Peyer's patch (tissue), 4 donors: ENCODE measurements at regions not wholly inside any gene's neighbourhood (a gene's known extent, or its start where the extent isn't known, plus 50 kb on each side); places are given as distances from the start of the nearest gene placed in this dataset.

Experiments used
- DNase-seq, 3 donors: peaks; one replicate each; pipeline ENCODE4 v3.0.0-alpha.2; 2017 to 2019
- H3K27ac ChIP-seq, 4 donors: fragments of 200-600 bp; sonication (generic); one replicate each; pipeline ENCODE4 v1.5.1; 2016 to 2019
- H3K27me3 ChIP-seq, 2 donors: fragments of 200-600 bp; sonication (generic); one replicate each; pipeline ENCODE4 v1.5.1; 2019
- H3K36me3 ChIP-seq, 3 donors: fragments of 200-600 bp; sonication (generic); one replicate each; pipeline ENCODE4 v1.5.1; 2016 to 2019
- H3K4me1 ChIP-seq, 4 donors: fragments of 200-600 bp; sonication (generic); one replicate each; pipeline ENCODE4 v1.5.1; 2016 to 2019
- H3K4me3 ChIP-seq, 4 donors: fragments of 200-600 bp; sonication (generic); 1 replicate in 3 of 4; 2 replicates in 1 of 4; pipeline ENCODE4 v1.5.1; 2016 to 2019; ENCODE audit warnings: mild to moderate bottlenecking in 1 of 4
- H3K9me3 ChIP-seq, 4 donors: fragments of 200-600 bp; sonication (generic); one replicate each; pipeline ENCODE4 v1.5.1; 2016 to 2019; ENCODE audit warnings: mild to moderate bottlenecking in 1 of 4
- POLR2A ChIP-seq, 2 donors: fragments of 450-650 bp; IDR thresholded peaks; one replicate each; pipeline ENCODE4 v1.5.1; 2017; ENCODE audit warnings: antibody characterized with exemption in 2 of 2, mild to moderate bottlenecking in 2 of 2, moderate library complexity in 2 of 2
- TF ChIP-seq, protein P1 (sequence below), 6 experiments: fragments of 450-650 bp in 4 of 6; fragments of 200-600 bp in 2 of 6; sonication (generic) in 1 of 6; IDR thresholded peaks; one replicate each; pipeline ENCODE4 v1.5.1; 2017 to 2019; ENCODE audit warnings: antibody characterized with exemption in 6 of 6, mild to moderate bottlenecking in 3 of 6, moderate library complexity in 1 of 6

DNA sequence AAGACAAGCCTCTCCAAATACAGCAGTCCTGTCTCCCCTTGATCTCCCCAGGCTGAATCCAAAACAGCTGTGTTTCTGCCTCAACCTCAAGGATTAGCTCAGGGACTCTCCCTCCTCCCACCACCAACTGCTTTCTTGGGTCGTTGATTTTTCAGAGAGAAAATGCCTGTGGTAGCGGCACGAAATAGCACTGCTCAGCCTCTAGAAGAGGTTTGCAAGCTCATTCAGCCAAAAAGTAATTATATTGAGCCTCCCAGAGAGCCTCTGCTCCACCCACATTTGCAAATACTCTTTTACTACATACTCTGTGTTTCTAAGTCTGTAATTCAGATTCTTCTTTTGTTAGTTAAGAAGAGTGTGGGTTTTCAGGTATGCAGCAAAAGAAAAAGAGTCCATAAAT is 396.4 kb upstream of the TNP1 start:
- Histone ChIP-seq H3K27ac (no peak overlapping the region), H3K27me3 (no peaks in the 10 kb centered on the region), H3K4me1 (no peaks in the 10 kb centered on the region), H3K9me3 (no peaks in the 10 kb centered on the region), H3K36me3 (no peaks in the 10 kb centered on the region), H3K4me3 (no peak overlapping the region)
- DNase-seq: no peak
- TF ChIP-seq, protein P1, sequence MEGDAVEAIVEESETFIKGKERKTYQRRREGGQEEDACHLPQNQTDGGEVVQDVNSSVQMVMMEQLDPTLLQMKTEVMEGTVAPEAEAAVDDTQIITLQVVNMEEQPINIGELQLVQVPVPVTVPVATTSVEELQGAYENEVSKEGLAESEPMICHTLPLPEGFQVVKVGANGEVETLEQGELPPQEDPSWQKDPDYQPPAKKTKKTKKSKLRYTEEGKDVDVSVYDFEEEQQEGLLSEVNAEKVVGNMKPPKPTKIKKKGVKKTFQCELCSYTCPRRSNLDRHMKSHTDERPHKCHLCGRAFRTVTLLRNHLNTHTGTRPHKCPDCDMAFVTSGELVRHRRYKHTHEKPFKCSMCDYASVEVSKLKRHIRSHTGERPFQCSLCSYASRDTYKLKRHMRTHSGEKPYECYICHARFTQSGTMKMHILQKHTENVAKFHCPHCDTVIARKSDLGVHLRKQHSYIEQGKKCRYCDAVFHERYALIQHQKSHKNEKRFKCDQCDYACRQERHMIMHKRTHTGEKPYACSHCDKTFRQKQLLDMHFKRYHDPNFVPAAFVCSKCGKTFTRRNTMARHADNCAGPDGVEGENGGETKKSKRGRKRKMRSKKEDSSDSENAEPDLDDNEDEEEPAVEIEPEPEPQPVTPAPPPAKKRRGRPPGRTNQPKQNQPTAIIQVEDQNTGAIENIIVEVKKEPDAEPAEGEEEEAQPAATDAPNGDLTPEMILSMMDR (IDR thresholded peaks at IDR 0.05): no peak
- TF ChIP-seq POLR2A (IDR thresholded peaks at IDR 0.05): no peak

DNA sequence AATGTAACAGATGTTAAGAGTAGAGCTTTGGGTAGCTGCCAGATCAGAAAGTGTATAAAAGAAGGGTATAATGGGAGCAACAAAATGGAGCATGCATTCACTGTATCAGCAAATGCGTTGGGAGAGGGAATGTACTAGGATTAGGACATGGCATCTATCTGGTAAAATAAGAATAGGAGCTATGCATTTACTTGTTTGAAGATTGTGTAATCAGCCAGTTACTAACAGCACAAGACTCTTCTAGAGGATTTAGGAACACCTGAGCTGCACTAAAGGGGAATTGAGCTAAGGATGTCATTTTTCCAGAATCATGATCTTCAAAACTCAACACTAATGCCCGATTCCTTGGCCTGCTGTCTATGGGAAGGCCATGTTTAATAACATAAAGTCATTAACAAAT is 394.2 kb upstream of the TNP1 start:
- Histone ChIP-seq H3K36me3 (no peaks in the 10 kb centered on the region), H3K4me3 (no peak overlapping the region), H3K4me1 (no peaks in the 10 kb centered on the region), H3K27ac (no peak overlapping the region), H3K9me3 (no peaks in the 10 kb centered on the region), H3K27me3 (no peaks in the 10 kb centered on the region)
- TF ChIP-seq, protein P1 (IDR thresholded peaks at IDR 0.05): no peak
- no peak for TF ChIP-seq POLR2A (IDR thresholded peaks at IDR 0.05)
- DNase-seq: no peak

DNA sequence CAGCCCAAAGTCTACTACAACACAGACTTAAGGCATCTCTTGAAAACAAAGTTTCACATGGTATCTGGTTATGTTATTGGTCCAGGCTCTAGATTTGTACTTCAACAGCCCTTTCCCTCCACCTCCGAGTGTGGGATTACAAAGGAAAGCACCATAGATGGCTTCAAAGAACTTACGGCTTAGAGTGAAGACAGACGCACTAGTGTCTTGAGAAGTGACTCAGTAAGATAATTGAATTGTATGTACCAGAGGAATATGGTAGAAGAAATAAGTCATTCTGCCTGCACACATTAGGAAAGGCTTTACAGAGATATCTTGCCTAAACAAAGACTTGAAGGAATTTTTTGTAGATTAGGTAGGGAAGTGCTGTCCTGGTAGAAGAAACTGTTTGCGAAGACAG is 392.3 kb upstream of the TNP1 start:
- no peak overlapping the region for H3K4me3 ChIP-seq
- H3K36me3 ChIP-seq: no peaks in the 10 kb centered on the region
- H3K27ac ChIP-seq: no peak overlapping the region
- H3K4me1 ChIP-seq: peaks cover 0 to 9% (median 0%) of the 10 kb centered on the region in 4 donors
- no peak for DNase-seq
- H3K9me3 ChIP-seq: no peaks in the 10 kb centered on the region
- TF ChIP-seq POLR2A (IDR thresholded peaks at IDR 0.05): no peak
- TF ChIP-seq, protein P1 (IDR thresholded peaks at IDR 0.05): no peak
- H3K27me3 ChIP-seq: no peaks in the 10 kb centered on the region

DNA sequence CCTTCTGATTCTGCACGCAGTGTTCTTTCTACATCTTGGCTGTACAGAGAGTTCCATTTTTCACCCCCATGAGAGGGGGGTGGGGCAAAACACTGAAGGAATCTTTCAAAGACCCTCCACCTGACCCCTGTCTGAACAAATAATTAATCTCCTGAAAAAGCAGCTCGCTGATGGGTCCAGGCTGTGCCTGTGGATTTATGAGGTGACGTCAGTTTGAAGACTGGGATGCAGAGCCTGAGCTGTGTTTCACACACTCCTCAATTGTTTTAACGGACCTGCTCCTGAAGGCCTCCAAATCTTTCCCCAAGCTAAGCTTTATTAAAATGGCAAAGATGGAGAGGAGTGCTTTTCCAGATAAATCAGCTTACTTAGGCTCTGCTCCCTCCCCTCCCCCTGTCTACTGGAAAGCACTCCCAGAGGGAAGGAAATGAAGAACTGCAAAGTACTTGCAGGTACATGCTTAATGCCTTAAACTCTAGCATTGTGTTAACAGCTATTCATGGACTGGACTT is 390.2 kb upstream of the TNP1 start:
- Histone ChIP-seq H3K36me3 (no peaks in the 10 kb centered on the region), H3K9me3 (no peaks in the 10 kb centered on the region), H3K4me1 (peaks cover 0 to 9% (median 0%) of the 10 kb centered on the region in 4 donors), H3K4me3 (no peak overlapping the region), H3K27me3 (no peaks in the 10 kb centered on the region), H3K27ac (peak overlapping the region in 2 of 4 donors; percentile 5 to 80)
- TF ChIP-seq, protein P1 (IDR thresholded peaks at IDR 0.05): no peak
- TF ChIP-seq POLR2A (IDR thresholded peaks at IDR 0.05): no peak
- DNase-seq: no peak

DNA sequence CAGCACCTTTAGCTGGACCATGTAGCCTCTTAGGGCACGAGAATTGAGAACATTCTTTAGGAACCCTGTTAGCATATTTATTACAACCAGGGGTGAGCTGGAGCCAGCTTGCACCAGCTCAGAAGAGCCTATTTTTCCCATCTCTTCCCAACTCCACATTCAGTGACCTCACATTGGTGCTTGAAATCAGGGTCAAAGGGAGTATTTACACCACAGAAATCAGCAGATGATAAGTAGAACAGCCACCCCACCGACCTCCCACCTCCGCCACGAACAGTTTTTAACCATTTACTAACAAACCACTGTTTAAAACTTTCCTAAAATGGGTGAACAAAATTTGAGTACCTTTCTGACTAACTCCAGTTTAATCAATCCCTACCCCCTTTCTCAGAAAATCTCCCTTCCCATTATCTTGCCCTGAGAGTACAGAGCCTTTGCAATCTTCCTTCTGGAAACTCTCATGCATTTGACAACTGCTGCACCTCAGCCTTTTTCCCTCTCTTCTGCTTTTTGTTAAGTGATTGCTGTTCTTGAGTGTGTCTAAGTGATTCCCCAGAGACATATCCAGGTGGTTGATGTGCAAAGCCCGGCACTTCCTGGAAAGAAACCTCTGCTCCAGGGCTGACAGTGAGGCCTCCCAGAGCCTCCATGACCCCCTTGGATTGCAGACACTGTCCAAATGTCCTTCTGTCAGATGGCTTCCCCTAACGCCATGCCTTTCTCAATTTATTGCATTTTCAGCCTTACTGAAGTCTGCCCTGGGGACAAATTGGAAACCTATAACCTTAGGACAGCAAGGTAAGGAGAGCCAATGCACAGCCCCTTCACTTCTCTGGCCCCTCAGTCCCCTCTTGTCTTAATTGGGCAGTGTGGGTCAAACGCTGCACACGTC is 389.5 kb upstream of the TNP1 start:
- Histone ChIP-seq H3K36me3 (no peaks in the 10 kb centered on the region), H3K4me1 (peaks cover 0 to 9% (median 0%) of the 10 kb centered on the region in 4 donors), H3K4me3 (no peak overlapping the region), H3K27me3 (no peaks in the 10 kb centered on the region), H3K9me3 (no peaks in the 10 kb centered on the region), H3K27ac (peak overlapping the region in 2 of 4 donors; percentile 36 to 80)
- TF ChIP-seq POLR2A (IDR thresholded peaks at IDR 0.05): no peak
- TF ChIP-seq, protein P1 (IDR thresholded peaks at IDR 0.05): no peak
- no peak for DNase-seq
